NB4 (cell line): ENCODE measurements at regions not wholly inside any gene's neighbourhood (a gene's known extent, or its start where the extent isn't known, plus 50 kb on each side); places are given as distances from the start of the nearest gene placed in this dataset.

Experiments
- CTCF ChIP-seq: IDR thresholded peaks from one replicate; pipeline ENCODE4 v1.5.1; 2012; ENCODE audit warnings: low read depth, low read length
- MAX ChIP-seq: IDR thresholded peaks from 2 replicates; pipeline ENCODE4 v1.6.1; 2011; ENCODE audit warnings: low read depth, low read length
- MYC ChIP-seq: IDR thresholded peaks from 2 replicates; pipeline ENCODE4 v1.6.1; 2011; ENCODE audit warnings: low read depth, low read length
- POLR2A ChIP-seq: IDR thresholded peaks from 2 replicates; pipeline ENCODE4 v1.6.1; 2011; ENCODE audit warnings: mild to moderate bottlenecking; ENCODE audit not compliant: insufficient read length; ENCODE audit errors: extremely low read depth

GRCh38 chr4:134727696-134728095 lies 526.1 kb upstream of the PABPC4L start:
- TF ChIP-seq POLR2A (no peak), CTCF (no peak), MAX (no peak), MYC (no peak)
